ENCODE measurements at regions not wholly inside any gene's neighbourhood (a gene's known extent, or its start where the extent isn't known, plus 50 kb on each side); places are given as distances from the start of the nearest gene placed in this dataset.

GRCh38 chr5:106152569-106152968 is 1518.2 kb downstream of the EFNA5 start:
- no peak overlapping the region for H3K4me3 ChIP-seq (ENCODE audit: control insufficient read depth in 1 of 2, extremely low read depth in 1 of 2, low read length in 1 of 2)
- WGBS (ENCODE audit: insufficient coverage) = no CpG with 5 or more reads among the region's 1 CpG
- H3K9me3 Mint-ChIP-seq = peaks cover 2 to 19% (median 6%) of the 10 kb centered on the region in 3 donors
- ATAC-seq (replicated peaks in 1 of 4) (no peak), DNase-seq (no peak)
- CTCF ChIA-PET = no interaction called here
- H3K27ac Mint-ChIP-seq = no peak overlapping the region
- no peaks in the 10 kb centered on the region for H3K36me3 ChIP-seq (ENCODE audit: control insufficient read depth in 2 of 2, extremely low read depth in 1 of 2, insufficient read depth in 1 of 2, low read length in 1 of 2)
- no peaks in the 10 kb centered on the region for H3K4me1 ChIP-seq (ENCODE audit: control insufficient read depth in 1 of 2, extremely low read depth in 1 of 2, insufficient read depth in 2 of 2, low read length in 2 of 2)
- POLR2A ChIA-PET = no interaction called here
- no peak overlapping the region for H3K27ac ChIP-seq (ENCODE audit: low read length)
- H3K4me1 Mint-ChIP-seq = no peaks in the 10 kb centered on the region
- H3K9me3 ChIP-seq = no peaks in the 10 kb centered on the region
- H3K27me3 Mint-ChIP-seq = no peaks in the 10 kb centered on the region
- H3K4me3 Mint-ChIP-seq = no peak overlapping the region
- no peaks in the 10 kb centered on the region for H3K36me3 Mint-ChIP-seq
- H3K27me3 ChIP-seq (replicated peaks in 1 of 2; ENCODE audit: control insufficient read depth in 2 of 2, extremely low read depth in 1 of 2, insufficient read depth in 2 of 2, low read length in 1 of 2) = no peaks in the 10 kb centered on the region

- Mint-ChIP-seq H3K36me3 (no peaks in the 10 kb centered on the region), H3K27ac (no peak overlapping the region), H3K4me3 (no peak overlapping the region), H3K27me3 (no peaks in the 10 kb centered on the region), H3K9me3 (peaks cover 4 to 5% (median 4%) of the 10 kb centered on the region in 3 donors), H3K4me1 (no peaks in the 10 kb centered on the region)
- H3K36me3 ChIP-seq (ENCODE audit: control insufficient read depth in 2 of 2, extremely low read depth in 1 of 2, insufficient read depth in 1 of 2, low read length in 1 of 2) = no peaks in the 10 kb centered on the region
- ATAC-seq (replicated peaks in 1 of 4) = no peak
- DNase-seq = no peak
- H3K4me1 ChIP-seq (ENCODE audit: control insufficient read depth in 1 of 2, extremely low read depth in 1 of 2, insufficient read depth in 2 of 2, low read length in 2 of 2) = no peaks in the 10 kb centered on the region
- ChIA-PET POLR2A (no interaction called here), CTCF (no interaction called here)
- H3K27ac ChIP-seq (ENCODE audit: low read length) = no peak overlapping the region
- no peaks in the 10 kb centered on the region for H3K27me3 ChIP-seq (replicated peaks in 1 of 2; ENCODE audit: control insufficient read depth in 2 of 2, extremely low read depth in 1 of 2, insufficient read depth in 2 of 2, low read length in 1 of 2)
- no peak overlapping the region for H3K4me3 ChIP-seq (ENCODE audit: control insufficient read depth in 1 of 2, extremely low read depth in 1 of 2, low read length in 1 of 2)
- no peaks in the 10 kb centered on the region for H3K9me3 ChIP-seq
These were observed 1528.6 kb downstream of the EFNA5 start for GRCh38 chr5:106142116-106142515.

DNA sequence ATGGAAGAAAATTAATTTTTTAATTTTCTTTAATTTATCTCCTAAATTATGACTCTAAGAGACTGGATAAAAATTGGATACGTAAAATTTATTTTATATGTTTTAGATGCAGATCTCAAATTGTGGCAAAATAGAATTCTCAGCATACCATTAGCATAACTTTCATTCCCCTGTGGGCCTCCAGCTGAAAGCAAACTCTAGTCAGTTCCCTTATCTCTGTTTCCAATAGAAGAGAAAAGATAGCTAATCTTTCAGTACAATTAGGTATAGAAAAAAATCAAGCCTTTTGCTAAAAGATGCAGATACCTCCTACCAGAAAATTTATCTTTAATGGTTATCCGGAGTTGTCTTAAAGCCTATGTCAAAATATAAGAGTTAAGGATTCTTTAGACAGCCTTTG is 1530.6 kb downstream of the EFNA5 start:
- Histone ChIP-seq H3K4me3 (ENCODE audit: control insufficient read depth in 1 of 2, extremely low read depth in 1 of 2, low read length in 1 of 2) (no peak overlapping the region), H3K36me3 (ENCODE audit: control insufficient read depth in 2 of 2, extremely low read depth in 1 of 2, insufficient read depth in 1 of 2, low read length in 1 of 2) (no peaks in the 10 kb centered on the region), H3K27ac (ENCODE audit: low read length) (no peak overlapping the region), H3K9me3 (no peaks in the 10 kb centered on the region), H3K27me3 (replicated peaks in 1 of 2; ENCODE audit: control insufficient read depth in 2 of 2, extremely low read depth in 1 of 2, insufficient read depth in 2 of 2, low read length in 1 of 2) (no peaks in the 10 kb centered on the region), H3K4me1 (ENCODE audit: control insufficient read depth in 1 of 2, extremely low read depth in 1 of 2, insufficient read depth in 2 of 2, low read length in 2 of 2) (no peaks in the 10 kb centered on the region)
- ChIA-PET POLR2A (no interaction called here), CTCF (no interaction called here)
- Mint-ChIP-seq H3K9me3 (peaks cover 0 to 9% (median 2%) of the 10 kb centered on the region in 3 donors), H3K4me3 (no peak overlapping the region), H3K27me3 (no peaks in the 10 kb centered on the region), H3K27ac (no peak overlapping the region), H3K36me3 (no peaks in the 10 kb centered on the region), H3K4me1 (no peaks in the 10 kb centered on the region)
- ATAC-seq (replicated peaks in 1 of 4) (no peak), DNase-seq (no peak)
- WGBS (ENCODE audit: insufficient coverage) = no CpG with 5 or more reads among the region's 2 CpGs

DNA sequence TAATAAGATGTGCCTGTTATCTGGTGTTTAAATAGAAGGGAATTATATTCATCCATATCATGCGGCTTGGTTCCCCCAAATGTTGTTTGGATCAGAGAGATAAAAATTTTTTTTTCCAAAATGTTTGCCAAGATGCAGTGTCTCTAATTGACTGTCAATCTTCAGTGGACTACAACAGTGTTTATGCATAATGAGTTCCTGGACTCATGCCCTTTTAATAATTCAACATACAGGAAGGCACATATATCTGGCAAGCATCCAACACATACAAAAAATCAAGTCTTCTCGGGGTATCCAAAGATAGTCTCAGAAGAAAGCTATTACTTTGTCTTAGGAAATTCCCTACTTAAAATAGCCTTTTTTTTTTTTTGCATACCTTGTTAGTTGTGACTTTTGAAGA is 1534.7 kb downstream of the EFNA5 start:
- no peaks in the 10 kb centered on the region for H3K4me1 ChIP-seq (ENCODE audit: control insufficient read depth in 1 of 2, extremely low read depth in 1 of 2, insufficient read depth in 2 of 2, low read length in 2 of 2)
- no peak overlapping the region for H3K27ac Mint-ChIP-seq
- H3K27ac ChIP-seq (ENCODE audit: low read length) = no peak overlapping the region
- no CpG with 5 or more reads among the region's 2 CpGs for WGBS (ENCODE audit: insufficient coverage)
- no peak overlapping the region for H3K4me3 ChIP-seq (ENCODE audit: control insufficient read depth in 1 of 2, extremely low read depth in 1 of 2, low read length in 1 of 2)
- POLR2A ChIA-PET = no interaction called here
- H3K27me3 Mint-ChIP-seq = no peaks in the 10 kb centered on the region
- DNase-seq = no peak
- CTCF ChIA-PET = no interaction called here
- no peaks in the 10 kb centered on the region for H3K9me3 ChIP-seq
- H3K36me3 ChIP-seq (ENCODE audit: control insufficient read depth in 2 of 2, extremely low read depth in 1 of 2, insufficient read depth in 1 of 2, low read length in 1 of 2) = no peaks in the 10 kb centered on the region
- H3K27me3 ChIP-seq (replicated peaks in 1 of 2; ENCODE audit: control insufficient read depth in 2 of 2, extremely low read depth in 1 of 2, insufficient read depth in 2 of 2, low read length in 1 of 2) = no peaks in the 10 kb centered on the region
- H3K9me3 Mint-ChIP-seq = peaks cover 0 to 16% (median 3%) of the 10 kb centered on the region in 3 donors
- H3K4me3 Mint-ChIP-seq = no peak overlapping the region
- no peak for ATAC-seq (replicated peaks in 1 of 4)
- no peaks in the 10 kb centered on the region for H3K36me3 Mint-ChIP-seq
- H3K4me1 Mint-ChIP-seq = no peaks in the 10 kb centered on the region

DNA sequence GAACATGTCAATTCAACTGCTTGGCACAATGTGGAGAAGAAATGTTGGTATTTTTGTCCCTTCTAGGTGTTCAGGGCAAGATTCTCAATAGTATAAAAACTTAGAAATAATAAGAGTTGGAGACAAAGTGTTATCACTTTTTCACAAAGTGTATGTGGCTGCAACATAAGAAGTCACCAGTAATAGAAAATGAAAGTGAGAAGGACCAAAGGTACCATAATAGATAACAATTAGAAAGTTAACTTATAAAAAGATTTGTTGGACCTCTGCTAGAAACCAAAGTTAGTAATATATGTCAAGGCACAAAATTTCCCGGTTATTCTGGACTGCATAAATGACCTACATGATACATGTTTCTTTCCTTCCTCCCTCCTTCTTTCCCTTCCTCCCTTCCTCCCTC is 1535.3 kb downstream of the EFNA5 start:
- H3K4me3 Mint-ChIP-seq = no peak overlapping the region
- POLR2A ChIA-PET = no interaction called here
- no peaks in the 10 kb centered on the region for H3K27me3 Mint-ChIP-seq
- H3K9me3 Mint-ChIP-seq = peaks cover 0 to 17% (median 5%) of the 10 kb centered on the region in 3 donors
- 100% methylated on average over 1 of the region's 1 CpG for WGBS (ENCODE audit: insufficient coverage)
- H3K36me3 ChIP-seq (ENCODE audit: control insufficient read depth in 2 of 2, extremely low read depth in 1 of 2, insufficient read depth in 1 of 2, low read length in 1 of 2) = no peaks in the 10 kb centered on the region
- H3K4me1 Mint-ChIP-seq = no peaks in the 10 kb centered on the region
- H3K27me3 ChIP-seq (replicated peaks in 1 of 2; ENCODE audit: control insufficient read depth in 2 of 2, extremely low read depth in 1 of 2, insufficient read depth in 2 of 2, low read length in 1 of 2) = no peaks in the 10 kb centered on the region
- CTCF ChIA-PET = interaction anchor here in 1 of 2 donors (0.7 kb wide), 1 partner anchor 15 kb away, joined by 3 read pairs; no protein-coding TSS in a partner anchor
- no peaks in the 10 kb centered on the region for H3K36me3 Mint-ChIP-seq
- DNase-seq (no peak), ATAC-seq (replicated peaks in 1 of 4) (no peak)
- no peak overlapping the region for H3K27ac Mint-ChIP-seq
- H3K9me3 ChIP-seq = no peaks in the 10 kb centered on the region
- no peak overlapping the region for H3K4me3 ChIP-seq (ENCODE audit: control insufficient read depth in 1 of 2, extremely low read depth in 1 of 2, low read length in 1 of 2)
- H3K27ac ChIP-seq (ENCODE audit: low read length) = no peak overlapping the region
- no peaks in the 10 kb centered on the region for H3K4me1 ChIP-seq (ENCODE audit: control insufficient read depth in 1 of 2, extremely low read depth in 1 of 2, insufficient read depth in 2 of 2, low read length in 2 of 2)

- Histone ChIP-seq H3K4me3 (ENCODE audit: control insufficient read depth in 1 of 2, extremely low read depth in 1 of 2, low read length in 1 of 2) (no peak overlapping the region), H3K4me1 (ENCODE audit: control insufficient read depth in 1 of 2, extremely low read depth in 1 of 2, insufficient read depth in 2 of 2, low read length in 2 of 2) (no peaks in the 10 kb centered on the region), H3K27me3 (replicated peaks in 1 of 2; ENCODE audit: control insufficient read depth in 2 of 2, extremely low read depth in 1 of 2, insufficient read depth in 2 of 2, low read length in 1 of 2) (no peaks in the 10 kb centered on the region), H3K36me3 (ENCODE audit: control insufficient read depth in 2 of 2, extremely low read depth in 1 of 2, insufficient read depth in 1 of 2, low read length in 1 of 2) (no peaks in the 10 kb centered on the region), H3K9me3 (no peaks in the 10 kb centered on the region), H3K27ac (ENCODE audit: low read length) (no peak overlapping the region)
- POLR2A ChIA-PET = no interaction called here
- H3K27ac Mint-ChIP-seq = no peak overlapping the region
- no peaks in the 10 kb centered on the region for H3K4me1 Mint-ChIP-seq
- H3K36me3 Mint-ChIP-seq = no peaks in the 10 kb centered on the region
- CTCF ChIA-PET = no interaction called here
- peaks cover 0 to 15% (median 6%) of the 10 kb centered on the region in 3 donors for H3K9me3 Mint-ChIP-seq
- no peaks in the 10 kb centered on the region for H3K27me3 Mint-ChIP-seq
- DNase-seq (no peak), ATAC-seq (replicated peaks in 1 of 4) (no peak)
- H3K4me3 Mint-ChIP-seq = no peak overlapping the region
These were observed 1536.2 kb downstream of the EFNA5 start for GRCh38 chr5:106134549-106134948.

- Histone ChIP-seq H3K27ac (ENCODE audit: low read length) (no peak overlapping the region), H3K4me1 (ENCODE audit: control insufficient read depth in 1 of 2, extremely low read depth in 1 of 2, insufficient read depth in 2 of 2, low read length in 2 of 2) (no peaks in the 10 kb centered on the region), H3K4me3 (ENCODE audit: control insufficient read depth in 1 of 2, extremely low read depth in 1 of 2, low read length in 1 of 2) (no peak overlapping the region), H3K36me3 (ENCODE audit: control insufficient read depth in 2 of 2, extremely low read depth in 1 of 2, insufficient read depth in 1 of 2, low read length in 1 of 2) (no peaks in the 10 kb centered on the region), H3K9me3 (no peaks in the 10 kb centered on the region), H3K27me3 (replicated peaks in 1 of 2; ENCODE audit: control insufficient read depth in 2 of 2, extremely low read depth in 1 of 2, insufficient read depth in 2 of 2, low read length in 1 of 2) (no peaks in the 10 kb centered on the region)
- WGBS (ENCODE audit: insufficient coverage) = 18% methylated on average over 1 of the region's 2 CpGs
- no peak overlapping the region for H3K27ac Mint-ChIP-seq
- no peak for ATAC-seq (replicated peaks in 1 of 4)
- POLR2A ChIA-PET = no interaction called here
- H3K4me3 Mint-ChIP-seq = no peak overlapping the region
- no peaks in the 10 kb centered on the region for H3K36me3 Mint-ChIP-seq
- peaks cover 3 to 6% (median 4%) of the 10 kb centered on the region in 3 donors for H3K9me3 Mint-ChIP-seq
- DNase-seq = no peak
- no peaks in the 10 kb centered on the region for H3K27me3 Mint-ChIP-seq
- CTCF ChIA-PET = no interaction called here
- H3K4me1 Mint-ChIP-seq = no peaks in the 10 kb centered on the region
These were observed 1542.8 kb downstream of the EFNA5 start for GRCh38 chr5:106127985-106128384.

All from T-cell (primary cell).